CMK (cell line): ENCODE measurements at regions not wholly inside any gene's neighbourhood (a gene's known extent, or its start where the extent isn't known, plus 50 kb on each side); places are given as distances from the start of the nearest gene placed in this dataset.

Experiments
- DNase-seq: peaks from one replicate; pipeline ENCODE4 v3.0.0-alpha.2; 2010; ENCODE audit warnings: low read depth

GRCh38 chr4:27846951-27847350, 986.3 kb downstream of the STIM2 start:
- no peak for DNase-seq

- no peak for DNase-seq
Observed at GRCh38 chr4:27861381-27861787, 1000.7 kb downstream of the STIM2 start.

DNA sequence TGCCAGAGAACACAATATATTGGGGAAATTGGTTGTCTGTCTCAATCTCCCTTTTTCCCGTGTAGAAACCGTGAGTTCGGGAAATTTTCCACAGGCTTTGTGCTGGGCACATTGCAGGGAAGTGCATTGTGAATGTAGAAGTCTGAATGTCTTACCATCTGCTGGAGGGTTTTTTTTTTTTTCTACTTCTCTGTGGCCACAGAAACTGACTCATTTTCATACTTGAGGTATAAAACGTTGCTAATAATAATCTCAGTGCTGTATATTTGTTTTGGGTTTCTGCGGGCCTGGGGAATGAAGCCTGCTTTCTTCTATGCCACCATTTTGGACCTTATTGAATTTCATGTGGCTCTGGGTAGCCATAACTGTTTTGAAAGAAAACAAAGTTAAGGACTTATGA, 1001.2 kb downstream of the STIM2 start:
- DNase-seq: no peak

GRCh38 chr4:27873596-27873995, 1013.0 kb downstream of the STIM2 start:
- no peak for DNase-seq

- no peak for DNase-seq
Observed at GRCh38 chr4:27881705-27882104, 1021.1 kb downstream of the STIM2 start.

- DNase-seq: no peak
Observed at GRCh38 chr4:27886120-27886519, 1025.5 kb downstream of the STIM2 start.

DNA sequence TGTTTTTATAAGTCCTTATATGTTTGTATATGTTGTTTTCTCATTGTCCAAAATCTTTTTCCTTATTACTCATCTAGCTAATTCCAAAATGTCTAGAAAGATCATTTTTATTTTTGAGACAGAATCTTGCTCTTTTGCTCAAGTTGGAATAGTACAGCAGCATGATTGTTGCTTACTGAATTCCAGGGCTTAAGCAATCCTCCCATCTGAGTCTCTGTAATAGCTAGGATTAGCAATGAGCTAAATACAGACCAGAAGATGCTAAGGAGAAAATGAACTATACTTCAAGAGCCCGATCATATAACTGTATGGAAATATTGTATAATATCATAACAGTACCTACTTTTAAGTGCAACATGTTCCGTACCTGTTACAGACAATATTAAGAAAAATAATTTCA, 1027.0 kb downstream of the STIM2 start:
- no peak for DNase-seq

DNA sequence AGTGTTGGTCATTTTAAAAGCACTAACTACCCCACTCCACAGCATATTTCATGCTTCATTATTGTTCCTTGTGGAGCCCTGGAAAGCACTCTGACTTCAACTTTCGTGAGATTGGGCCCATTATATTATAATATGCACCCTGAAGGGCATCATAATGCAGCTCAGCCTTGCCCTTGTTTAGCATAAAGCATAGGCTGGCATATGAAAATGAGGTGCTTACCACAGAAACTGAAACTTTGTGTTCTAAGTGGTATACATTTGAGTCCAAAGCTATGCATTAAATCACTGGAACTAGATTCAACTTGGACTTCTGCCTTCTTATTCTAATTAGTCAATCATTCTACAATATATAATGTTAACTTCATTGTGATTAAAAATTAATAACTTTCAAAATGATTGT, 1027.9 kb downstream of the STIM2 start:
- no peak for DNase-seq

- DNase-seq: no peak
Observed at GRCh38 chr4:27894951-27895350, 1034.3 kb downstream of the STIM2 start.

- DNase-seq: no peak
Observed at GRCh38 chr4:27908356-27908755, 1047.7 kb downstream of the STIM2 start.

DNA sequence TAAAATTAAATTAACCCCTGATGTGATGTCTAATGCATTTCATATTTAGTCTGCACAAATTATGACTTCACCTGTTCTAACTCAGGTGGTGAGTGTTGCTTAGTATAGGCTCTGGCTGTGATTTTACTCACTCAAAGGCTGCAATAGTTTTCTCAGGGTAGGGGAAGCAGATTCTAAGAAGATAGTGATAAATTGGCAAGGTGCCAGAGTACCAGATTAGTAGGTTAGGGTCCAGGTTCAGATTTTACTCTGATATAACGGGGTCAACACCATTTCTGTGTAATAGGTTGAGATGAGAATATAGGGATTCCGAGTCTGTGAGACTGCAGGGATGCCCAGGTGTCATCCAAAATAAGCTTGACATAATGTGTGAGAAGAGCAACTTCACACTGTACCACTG, 1049.6 kb downstream of the STIM2 start:
- DNase-seq: no peak

GRCh38 chr4:27911047-27911446, 1050.4 kb downstream of the STIM2 start:
- no peak for DNase-seq

- no peak for DNase-seq
Observed at GRCh38 chr4:27913738-27914137, 1053.1 kb downstream of the STIM2 start.

DNA sequence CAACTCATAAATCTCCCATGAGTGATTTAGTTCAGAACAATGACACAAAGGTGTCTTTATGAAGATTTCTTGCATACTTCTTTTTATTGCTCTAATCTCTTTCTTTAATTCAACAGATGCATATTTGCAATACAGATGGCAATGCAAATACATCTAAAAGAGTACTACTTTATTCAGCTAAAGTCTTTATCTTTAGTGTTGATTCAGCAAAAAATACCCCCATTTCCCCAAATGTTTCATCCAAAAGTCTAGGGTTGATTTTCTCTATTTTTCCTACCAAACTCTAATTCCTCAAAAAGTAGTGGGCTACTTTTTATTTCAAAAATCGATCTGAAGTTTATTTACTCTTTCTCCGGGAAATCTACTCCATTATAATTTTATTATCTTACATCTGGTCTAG, 1055.2 kb downstream of the STIM2 start:
- no peak for DNase-seq

DNA sequence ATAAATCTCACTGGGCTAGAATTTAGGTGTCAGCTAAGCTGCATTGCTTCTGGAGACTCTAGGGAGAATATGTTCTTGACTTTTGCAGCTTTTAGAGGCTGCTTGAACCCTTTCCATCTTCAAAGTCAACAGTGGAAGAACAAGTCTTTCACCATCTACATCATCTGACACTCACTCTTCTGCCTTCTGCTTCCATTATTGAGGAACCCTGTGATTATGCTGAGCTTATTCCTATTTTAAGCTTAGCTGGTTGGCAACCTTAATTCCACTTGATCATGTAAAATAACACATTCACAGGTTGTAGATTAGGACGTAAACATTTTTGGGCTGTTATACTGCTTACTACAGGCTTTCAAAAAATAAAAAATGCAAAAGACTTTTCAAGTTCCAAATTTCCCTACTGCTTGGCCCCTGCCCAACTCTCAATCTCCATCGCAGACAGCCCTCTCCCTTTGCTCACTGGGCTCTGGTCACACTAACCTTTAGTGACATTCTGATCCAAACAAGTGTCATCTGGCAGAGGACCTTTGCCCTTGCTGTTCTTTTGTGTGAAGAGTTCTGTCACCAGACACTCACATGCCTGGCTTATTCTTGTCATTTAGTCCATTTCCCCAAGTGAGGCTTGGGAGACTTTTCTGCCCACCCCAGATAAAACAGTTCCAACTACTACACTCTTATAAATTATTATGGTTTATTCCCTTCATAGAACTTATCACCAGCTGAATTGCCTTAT, 1056.0 kb downstream of the STIM2 start:
- no peak for DNase-seq

DNA sequence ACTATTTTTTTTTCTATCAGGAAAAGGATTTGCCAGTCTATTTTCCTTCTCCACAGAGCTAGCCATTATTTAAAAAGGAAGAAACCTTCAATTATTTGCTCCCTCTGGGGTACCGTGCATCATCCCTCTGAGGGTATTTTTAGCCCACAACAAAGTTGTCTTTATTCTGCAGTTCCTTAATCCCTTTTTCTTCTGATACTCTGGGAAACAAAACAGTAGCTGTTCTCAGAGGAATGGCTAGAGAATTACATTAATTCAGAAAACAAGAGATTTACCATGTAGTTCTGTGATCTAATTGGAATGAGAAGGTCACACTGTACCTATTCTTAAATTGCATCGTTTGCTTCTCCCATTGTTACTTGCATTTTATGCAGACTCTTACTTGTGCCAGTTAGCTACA, 1056.7 kb downstream of the STIM2 start:
- DNase-seq: no peak

- DNase-seq: no peak
Observed at GRCh38 chr4:27921231-27921630, 1060.6 kb downstream of the STIM2 start.

DNA sequence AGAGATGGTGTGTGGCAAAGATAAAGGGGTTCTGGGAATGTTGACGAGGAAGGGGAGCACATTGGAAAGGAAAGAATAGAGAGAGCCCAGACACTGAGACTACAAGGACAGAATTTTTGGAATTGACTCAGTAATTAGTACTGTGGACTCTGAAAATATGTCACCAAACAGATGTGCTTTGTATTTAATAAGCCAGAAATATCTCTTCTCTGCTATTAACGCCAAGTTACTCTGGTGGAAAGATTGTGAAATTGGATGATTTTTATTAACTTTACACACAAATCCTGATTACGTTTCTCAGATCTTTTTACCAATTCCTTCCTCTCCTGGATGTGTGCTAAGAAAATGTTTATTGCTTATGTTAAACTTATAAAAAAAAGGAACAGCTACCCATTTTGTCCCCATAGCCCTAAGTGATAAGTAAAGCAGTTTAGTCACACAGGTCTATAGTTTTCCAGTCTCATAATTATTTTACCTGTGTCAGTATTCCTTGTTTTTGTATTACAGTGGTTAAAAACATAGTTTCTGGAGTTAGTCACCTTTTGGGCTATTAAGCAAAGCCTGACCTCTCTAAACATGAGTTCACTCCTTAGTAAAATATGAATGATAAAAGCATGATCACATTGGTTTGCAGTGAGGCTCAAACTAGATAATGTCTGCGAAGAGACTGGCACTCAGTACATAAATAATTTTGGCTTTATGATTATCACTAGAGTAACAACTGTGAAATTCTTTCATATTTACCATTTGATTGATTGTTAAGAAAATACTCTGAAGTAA, 1068.3 kb downstream of the STIM2 start:
- no peak for DNase-seq

DNA sequence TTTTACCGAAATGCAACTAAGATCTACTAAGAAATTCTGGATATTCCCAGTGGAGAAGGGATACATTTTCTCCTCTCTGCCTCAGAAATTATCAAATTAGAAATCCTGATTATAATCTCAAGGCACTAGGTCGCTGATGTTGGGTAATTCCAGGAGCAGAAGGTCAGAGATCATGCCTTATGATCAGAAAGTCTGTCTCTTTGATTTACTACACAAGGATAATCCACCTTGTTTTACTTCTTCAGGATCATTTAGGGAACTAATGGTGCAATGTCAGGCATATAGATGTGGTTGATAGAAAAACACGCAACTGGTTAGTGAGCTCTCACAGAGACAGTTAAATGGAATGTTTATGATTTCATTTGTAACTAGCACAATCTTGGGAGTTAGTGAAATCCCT, 1069.7 kb downstream of the STIM2 start:
- no peak for DNase-seq

GRCh38 chr4:27930976-27931375, 1070.3 kb downstream of the STIM2 start:
- DNase-seq: no peak

DNA sequence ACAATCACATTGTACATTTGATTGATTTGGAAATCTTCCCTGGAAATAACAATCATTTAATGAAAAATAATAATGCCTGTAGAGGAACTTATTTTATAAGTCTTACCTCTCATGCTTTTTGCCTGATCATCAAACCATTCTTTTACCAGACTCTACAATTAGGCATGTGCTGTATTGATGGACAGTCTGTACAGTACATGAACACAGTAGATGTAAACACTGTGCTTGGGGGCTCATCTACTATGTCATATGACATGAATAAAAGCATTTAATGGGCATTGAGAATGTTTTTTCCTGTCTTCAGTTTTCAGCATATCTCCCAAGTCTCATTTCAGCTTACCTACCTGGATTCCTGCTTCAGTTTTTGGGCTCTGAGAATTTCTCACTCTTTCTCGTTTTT, 1070.9 kb downstream of the STIM2 start:
- no peak for DNase-seq

- no peak for DNase-seq
Observed at GRCh38 chr4:27934871-27935270, 1074.2 kb downstream of the STIM2 start.

DNA sequence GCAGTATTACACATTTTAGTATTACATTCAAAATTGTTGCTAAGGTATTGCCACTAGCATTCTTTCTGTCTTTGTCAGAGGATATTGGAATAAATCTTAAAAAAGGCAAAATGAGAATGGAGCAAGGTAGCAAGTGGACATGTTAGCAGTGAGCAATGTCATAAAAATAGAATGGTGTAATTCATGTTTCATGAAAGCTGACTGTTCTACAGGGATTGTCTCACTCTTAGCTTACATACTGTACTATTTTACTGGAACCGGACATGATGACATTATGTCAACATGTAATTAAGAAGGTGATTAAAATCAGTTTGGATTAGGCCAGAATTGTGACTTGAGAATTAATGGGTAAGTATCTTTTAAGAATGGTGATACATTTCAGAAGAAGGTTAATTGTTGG, 1086.2 kb downstream of the STIM2 start:
- no peak for DNase-seq

DNA sequence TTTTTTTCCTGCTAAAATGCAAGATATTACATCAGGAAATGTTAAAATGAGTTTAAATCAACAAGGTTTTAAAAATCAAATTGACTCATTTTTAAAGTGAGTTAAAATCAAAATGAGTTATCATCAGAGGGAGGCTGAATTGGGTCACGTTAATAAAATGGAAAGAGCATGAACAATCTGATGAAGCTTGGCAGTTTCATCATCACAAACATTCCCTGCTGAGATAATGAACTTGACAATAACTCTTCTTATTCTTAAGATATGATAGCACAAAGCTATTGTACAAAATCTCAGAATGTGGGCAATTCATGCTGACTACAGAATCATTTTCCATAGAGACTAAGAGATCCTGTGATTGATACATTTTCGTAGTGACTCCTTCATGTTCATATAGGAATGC, 1086.7 kb downstream of the STIM2 start:
- DNase-seq: no peak
